Neuron (in vitro differentiated cells): ENCODE measurements at regions not wholly inside any gene's neighbourhood (a gene's known extent, or its start where the extent isn't known, plus 50 kb on each side); places are given as distances from the start of the nearest gene placed in this dataset.
"Not testable (repeated sequence)": the region's sequence is repeated elsewhere in the genome, so short reads cannot be mapped to it uniquely, and the experiment has no call there.

Source experiments
- H2AFZ ChIP-seq: one replicate; pipeline ENCODE4 v1.6.1; 2013; ENCODE audit warnings: low read depth, mild to moderate bottlenecking, inconsistent platforms, low read length, moderate library complexity
- H3K27me3 ChIP-seq: one replicate; pipeline ENCODE4 v1.6.1; 2013; ENCODE audit warnings: low read length; ENCODE audit not compliant: insufficient read depth
- H3K36me3 ChIP-seq: one replicate; pipeline ENCODE4 v1.6.1; 2013; ENCODE audit warnings: low read length; ENCODE audit not compliant: insufficient read depth
- H3K4me1 ChIP-seq: one replicate; pipeline ENCODE4 v1.6.1; 2013; ENCODE audit warnings: low read length; ENCODE audit not compliant: insufficient read depth
- H3K4me3 ChIP-seq: 2 replicates; pipeline ENCODE4 v1.5.1; 2013; ENCODE audit warnings: mild to moderate bottlenecking, low read length, moderate library complexity
- H3K9me3 ChIP-seq: one replicate; pipeline ENCODE4 v1.6.1; 2013; ENCODE audit warnings: low read length

GRCh38 chr2:111574803-111575202, 309.2 kb downstream of the ANAPC1 start:
- not testable (repeated sequence) for H2AFZ ChIP-seq, H3K4me1 ChIP-seq, H3K36me3 ChIP-seq, H3K4me3 ChIP-seq, H3K27me3 ChIP-seq, H3K9me3 ChIP-seq

- H2AFZ ChIP-seq, H3K9me3 ChIP-seq, H3K4me1 ChIP-seq, H3K36me3 ChIP-seq, H3K27me3 ChIP-seq, H3K4me3 ChIP-seq: not testable (repeated sequence)
Measured at GRCh38 chr2:111577154-111577885, 306.7 kb downstream of the ANAPC1 start.

DNA sequence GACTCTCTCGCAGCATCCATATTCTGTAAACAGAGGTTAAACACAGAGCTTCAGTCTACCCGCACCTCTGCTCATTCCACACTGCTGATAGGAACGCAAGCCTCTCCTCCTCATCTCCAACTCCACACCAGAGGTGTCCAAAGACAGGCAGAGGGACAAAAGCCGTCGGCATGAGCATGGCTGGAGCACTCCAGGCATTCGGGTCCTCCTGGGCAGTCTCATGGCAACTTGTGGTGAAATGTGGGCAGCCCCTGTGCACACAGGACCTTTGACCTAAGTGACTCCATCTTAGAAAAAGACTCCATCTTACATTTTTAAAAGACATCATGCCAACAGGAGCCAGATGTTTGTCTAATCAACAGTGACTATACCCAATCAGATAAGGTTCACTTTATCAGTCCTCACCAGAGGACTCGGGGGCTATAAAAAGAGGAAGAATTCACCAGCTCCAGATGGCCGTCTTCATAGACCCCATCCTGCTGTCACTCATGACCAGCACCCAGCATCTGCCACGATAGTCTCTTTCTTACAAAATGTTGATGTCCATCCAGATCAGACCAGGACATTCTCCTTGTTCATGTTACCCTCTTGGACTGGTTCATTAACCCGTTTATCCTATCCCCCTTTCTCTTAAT, 304.4 kb downstream of the ANAPC1 start:
- not testable (repeated sequence) for H3K36me3 ChIP-seq, H2AFZ ChIP-seq, H3K4me3 ChIP-seq, H3K4me1 ChIP-seq, H3K27me3 ChIP-seq, H3K9me3 ChIP-seq

GRCh38 chr2:111580616-111581015, 303.4 kb downstream of the ANAPC1 start:
- not testable (repeated sequence) for H2AFZ ChIP-seq, H3K9me3 ChIP-seq, H3K4me1 ChIP-seq, H3K36me3 ChIP-seq, H3K27me3 ChIP-seq, H3K4me3 ChIP-seq

GRCh38 chr2:111582090-111582489, 301.9 kb downstream of the ANAPC1 start:
- H3K36me3 ChIP-seq, H3K4me3 ChIP-seq, H3K27me3 ChIP-seq: not testable (repeated sequence)

GRCh38 chr2:111583480-111583879, 300.5 kb downstream of the ANAPC1 start:
- H3K27me3 ChIP-seq, H3K9me3 ChIP-seq, H2AFZ ChIP-seq, H3K4me1 ChIP-seq, H3K36me3 ChIP-seq, H3K4me3 ChIP-seq: not testable (repeated sequence)

More at GRCh38 chr2:111582090-111582489, 301.9 kb downstream of the ANAPC1 start:
- H3K9me3 ChIP-seq, H2AFZ ChIP-seq, H3K4me1 ChIP-seq: not testable (repeated sequence)

- H3K27me3 ChIP-seq, H3K4me1 ChIP-seq, H3K9me3 ChIP-seq, H3K4me3 ChIP-seq, H2AFZ ChIP-seq, H3K36me3 ChIP-seq: not testable (repeated sequence)
Measured at GRCh38 chr2:111584540-111584939, 299.5 kb downstream of the ANAPC1 start.

- H3K4me1 ChIP-seq, H3K36me3 ChIP-seq, H3K4me3 ChIP-seq, H2AFZ ChIP-seq, H3K27me3 ChIP-seq, H3K9me3 ChIP-seq: not testable (repeated sequence)
Measured at GRCh38 chr2:111584950-111585349, 299.0 kb downstream of the ANAPC1 start.

DNA sequence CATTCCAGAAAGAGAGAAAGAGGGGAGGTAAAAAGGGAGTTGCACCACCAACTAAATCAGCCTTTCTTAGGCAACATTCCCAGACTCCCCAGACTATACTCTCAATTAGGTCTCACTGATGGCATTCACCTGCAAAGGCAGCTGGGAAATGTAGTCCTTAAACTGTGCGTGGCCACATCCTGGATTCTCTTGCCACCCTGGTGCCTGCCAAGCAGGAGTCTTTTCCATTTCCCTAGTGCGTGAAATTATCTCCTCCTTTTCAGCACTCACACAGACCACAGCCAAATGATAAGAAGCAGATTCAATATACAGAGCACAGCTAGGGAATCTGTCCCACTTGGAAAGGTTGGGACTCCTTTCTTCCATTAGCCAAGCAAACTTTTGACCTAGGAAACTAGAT, 298.0 kb downstream of the ANAPC1 start:
- not testable (repeated sequence) for H2AFZ ChIP-seq, H3K4me3 ChIP-seq, H3K9me3 ChIP-seq, H3K36me3 ChIP-seq, H3K4me1 ChIP-seq, H3K27me3 ChIP-seq

- not testable (repeated sequence) for H3K9me3 ChIP-seq, H3K36me3 ChIP-seq, H2AFZ ChIP-seq, H3K4me3 ChIP-seq, H3K4me1 ChIP-seq, H3K27me3 ChIP-seq
Measured at GRCh38 chr2:111595072-111595471, 288.9 kb downstream of the ANAPC1 start.

DNA sequence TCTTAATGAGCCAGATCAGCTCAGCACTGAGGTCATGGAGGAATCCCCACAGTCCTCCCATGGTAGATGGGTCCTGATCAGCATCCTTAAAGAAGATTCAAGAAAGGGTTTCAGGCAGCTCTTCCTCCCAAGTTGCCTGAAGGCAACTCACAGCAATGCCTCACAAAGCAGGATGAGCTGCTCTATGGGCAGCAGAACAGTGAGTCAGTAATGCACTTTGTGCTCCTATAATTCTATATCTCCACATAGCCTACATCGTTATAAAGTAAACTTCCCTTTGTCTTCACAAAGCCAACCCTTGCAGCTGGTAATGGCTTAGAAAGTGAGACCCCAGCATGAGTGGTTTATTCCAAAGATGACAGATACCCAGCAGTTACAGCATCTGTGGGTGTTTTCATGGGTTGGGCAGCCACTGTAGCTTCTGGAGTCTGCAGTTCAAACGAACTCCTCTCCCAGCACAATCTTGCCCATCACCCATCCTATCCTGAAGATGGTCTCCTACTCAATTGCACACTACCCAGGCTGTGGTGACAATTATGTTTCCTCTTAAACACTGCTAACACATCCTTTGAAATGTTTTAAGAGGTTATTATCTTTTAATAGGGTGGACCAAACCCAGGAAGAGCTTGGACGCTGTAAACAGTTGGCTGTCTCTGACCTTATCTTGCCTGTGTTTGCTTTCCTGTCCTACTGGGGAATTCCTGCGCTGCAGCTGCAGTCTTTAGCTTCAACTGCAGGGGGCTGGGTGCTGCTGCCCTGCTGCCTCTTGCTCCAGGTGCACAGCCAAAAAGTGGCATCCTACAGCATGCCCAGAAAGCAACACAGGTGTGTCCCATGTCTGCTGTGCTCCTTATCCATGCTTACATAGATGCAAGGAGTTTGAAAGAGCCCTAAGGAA, 286.9 kb downstream of the ANAPC1 start:
- not testable (repeated sequence) for H3K4me1 ChIP-seq, H2AFZ ChIP-seq, H3K36me3 ChIP-seq, H3K4me3 ChIP-seq, H3K9me3 ChIP-seq, H3K27me3 ChIP-seq

- not testable (repeated sequence) for H3K36me3 ChIP-seq, H3K9me3 ChIP-seq, H3K27me3 ChIP-seq, H2AFZ ChIP-seq, H3K4me3 ChIP-seq, H3K4me1 ChIP-seq
Measured at GRCh38 chr2:111598944-111599343, 285.0 kb downstream of the ANAPC1 start.

GRCh38 chr2:111602259-111602658, 281.7 kb downstream of the ANAPC1 start:
- H3K9me3 ChIP-seq, H2AFZ ChIP-seq, H3K4me3 ChIP-seq, H3K27me3 ChIP-seq, H3K36me3 ChIP-seq, H3K4me1 ChIP-seq: not testable (repeated sequence)
